ENCODE measurements at regions not wholly inside any gene's neighbourhood (a gene's known extent, or its start where the extent isn't known, plus 50 kb on each side); places are given as distances from the start of the nearest gene placed in this dataset.

- WGBS, result 77% methylated on average over 13 of the region's 13 CpGs
Measured at GRCh38 chr11:131065435-131066413, 149.4 kb upstream of the SNX19 start.

DNA sequence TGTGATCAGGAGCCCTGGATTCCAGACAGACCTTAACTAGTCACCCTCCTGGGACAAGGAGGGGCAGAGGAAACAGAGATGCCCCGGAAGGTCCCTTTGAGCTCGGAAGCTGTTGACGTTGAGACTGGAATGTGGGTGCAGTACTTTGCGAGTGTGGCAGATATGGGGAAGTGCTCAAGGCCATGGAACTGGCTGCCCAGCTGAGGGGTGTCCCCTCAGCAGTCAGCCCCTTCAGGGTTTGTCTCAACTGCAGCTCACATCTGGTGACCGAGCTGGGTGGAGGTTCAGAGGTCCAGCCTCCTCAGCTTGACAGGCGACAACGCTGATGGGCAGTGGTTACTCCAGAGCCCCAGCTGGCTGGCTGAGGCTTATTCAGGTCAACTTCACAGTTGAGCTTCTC, 150.3 kb upstream of the SNX19 start:
- Histone ChIP-seq H3K27me3 (peaks cover 15% of the 10 kb centered on the region), H3K9me3 (no peaks in the 10 kb centered on the region), H3K27ac (no peak overlapping the region), H3K4me1 (peaks cover 10% of the 10 kb centered on the region), H3K4me3 (no peak overlapping the region), H3K36me3 (no peaks in the 10 kb centered on the region)
- WGBS, result 78% methylated on average over 7 of the region's 7 CpGs
- DNase-seq (ENCODE audit: low spot score in 2 of 2), result no peak
- TF ChIP-seq EP300 (IDR thresholded peaks at IDR 0.05) (no peak), CTCF (IDR thresholded peaks at IDR 0.05) (no peak), POLR2A (IDR thresholded peaks at IDR 0.05) (no peak), POLR2AphosphoS5 (IDR thresholded peaks at IDR 0.05) (no peak)

More at GRCh38 chr11:131065435-131066413, 149.4 kb upstream of the SNX19 start:
- Histone ChIP-seq H3K27me3 (peaks cover 15% of the 10 kb centered on the region), H3K36me3 (no peaks in the 10 kb centered on the region), H3K9me3 (no peaks in the 10 kb centered on the region), H3K4me1 (peaks cover 10% of the 10 kb centered on the region), H3K27ac (no peak overlapping the region), H3K4me3 (no peak overlapping the region)
- no peak for DNase-seq (ENCODE audit: low spot score in 2 of 2)
- TF ChIP-seq CTCF (IDR thresholded peaks at IDR 0.05), result no peak
- no peak for TF ChIP-seq POLR2A (IDR thresholded peaks at IDR 0.05)
- TF ChIP-seq POLR2AphosphoS5 (IDR thresholded peaks at IDR 0.05), result no peak
- no peak for TF ChIP-seq EP300 (IDR thresholded peaks at IDR 0.05)

DNA sequence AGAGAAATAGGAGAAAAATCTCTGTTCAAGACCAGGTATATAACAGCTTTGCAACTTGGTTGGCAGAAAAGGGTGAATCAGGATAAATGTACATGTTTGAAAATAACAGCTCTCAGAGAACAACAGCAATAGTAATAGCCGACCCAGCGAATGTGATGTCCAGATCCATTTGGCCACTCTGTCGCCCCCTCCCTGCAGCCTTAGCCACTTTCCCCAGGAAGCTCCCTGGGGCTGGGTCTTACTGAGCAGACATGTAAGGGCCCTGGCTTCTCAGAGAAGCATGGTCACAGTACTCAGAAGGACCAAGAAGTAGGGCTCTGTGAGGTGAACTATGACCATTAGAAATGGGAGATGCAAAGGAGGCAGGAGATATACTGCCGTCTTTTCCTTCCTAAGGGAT, 154.1 kb upstream of the SNX19 start:
- TF ChIP-seq POLR2AphosphoS5 (IDR thresholded peaks at IDR 0.05) (no peak), EP300 (IDR thresholded peaks at IDR 0.05) (no peak), CTCF (IDR thresholded peaks at IDR 0.05) (no peak), POLR2A (IDR thresholded peaks at IDR 0.05) (no peak)
- Histone ChIP-seq H3K27me3 (peaks cover 9% of the 10 kb centered on the region), H3K9me3 (no peaks in the 10 kb centered on the region), H3K36me3 (no peaks in the 10 kb centered on the region), H3K4me3 (no peak overlapping the region), H3K4me1 (no peaks in the 10 kb centered on the region), H3K27ac (no peak overlapping the region)
- 91% methylated on average over 4 of the region's 4 CpGs for WGBS
- no peak for DNase-seq (ENCODE audit: low spot score in 2 of 2)

DNA sequence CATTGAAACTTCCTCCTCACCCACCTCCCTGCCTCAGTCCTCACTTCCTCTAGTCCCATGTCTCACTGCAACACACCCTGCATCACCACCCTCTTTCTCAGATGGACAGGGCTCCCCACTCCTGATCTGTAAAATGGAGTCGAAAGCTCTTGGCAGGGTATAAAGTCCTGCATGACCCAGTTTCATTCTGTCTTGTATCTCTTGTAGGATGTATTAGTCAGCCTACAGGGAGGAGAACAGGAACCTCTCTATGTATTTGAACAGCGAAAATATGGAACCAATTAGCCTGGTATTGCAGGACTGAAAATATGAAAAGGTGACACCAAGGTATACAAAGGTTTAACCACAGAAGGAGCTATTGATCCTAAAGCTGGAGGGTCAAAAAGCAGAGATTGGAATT, 156.9 kb upstream of the SNX19 start:
- WGBS, result 78% methylated on average over 2 of the region's 2 CpGs
- Histone ChIP-seq H3K27me3 (peaks cover 3% of the 10 kb centered on the region), H3K9me3 (no peaks in the 10 kb centered on the region), H3K27ac (no peak overlapping the region), H3K36me3 (no peaks in the 10 kb centered on the region), H3K4me3 (no peak overlapping the region), H3K4me1 (no peaks in the 10 kb centered on the region)
- DNase-seq (ENCODE audit: low spot score in 2 of 2), result no peak
- no peak for TF ChIP-seq POLR2AphosphoS5 (IDR thresholded peaks at IDR 0.05)

DNA sequence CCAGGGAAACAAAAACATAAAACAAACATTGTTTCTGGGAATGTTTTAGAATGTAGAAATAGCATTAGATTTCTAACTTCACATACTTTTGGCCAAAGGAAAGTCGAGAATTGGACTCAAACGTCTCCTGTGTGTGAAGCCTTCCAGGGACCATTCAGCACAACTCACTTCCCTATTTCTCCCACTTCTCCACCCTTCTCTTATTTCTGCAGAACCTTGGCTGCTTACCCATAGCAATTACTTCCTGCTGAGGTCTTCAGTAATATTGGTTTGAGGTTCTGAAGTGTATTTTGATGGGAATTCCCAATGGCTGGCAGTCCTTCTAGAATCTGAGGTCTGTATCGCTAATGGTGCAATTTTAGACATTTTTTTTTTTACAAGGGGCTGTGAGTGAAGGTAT, 158.3 kb upstream of the SNX19 start:
- Histone ChIP-seq H3K27me3 (peaks cover 3% of the 10 kb centered on the region), H3K4me3 (no peak overlapping the region), H3K27ac (no peak overlapping the region), H3K4me1 (no peaks in the 10 kb centered on the region), H3K9me3 (no peaks in the 10 kb centered on the region), H3K36me3 (no peaks in the 10 kb centered on the region)
- 57% methylated on average over 3 of the region's 3 CpGs for WGBS
- TF ChIP-seq POLR2A (IDR thresholded peaks at IDR 0.05) (no peak), EP300 (IDR thresholded peaks at IDR 0.05) (no peak)
- no peak for DNase-seq (ENCODE audit: low spot score in 2 of 2)

DNA sequence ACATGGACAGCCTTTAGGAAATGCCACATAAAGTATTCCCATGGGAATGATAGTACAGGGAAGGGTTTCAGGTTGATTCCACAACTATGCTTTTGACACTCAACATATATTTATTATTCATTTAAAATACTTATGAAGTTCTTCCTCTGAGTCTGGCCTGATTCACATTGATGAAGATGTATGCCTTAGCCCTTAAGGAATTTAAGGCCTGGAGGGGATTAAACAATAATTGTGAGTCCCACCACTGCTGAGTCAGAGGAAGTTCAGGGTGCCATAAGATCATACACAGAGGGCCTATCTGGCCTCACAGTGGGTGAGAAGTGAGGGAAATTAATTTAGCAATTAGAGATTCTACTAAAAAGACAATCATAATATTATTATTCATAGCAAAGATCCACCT, 161.1 kb upstream of the SNX19 start:
- no peak overlapping the region for H3K4me3 ChIP-seq
- H3K36me3 ChIP-seq, result no peaks in the 10 kb centered on the region
- TF ChIP-seq EP300 (IDR thresholded peaks at IDR 0.05) (no peak), POLR2A (IDR thresholded peaks at IDR 0.05) (no peak), POLR2AphosphoS5 (IDR thresholded peaks at IDR 0.05) (no peak), CTCF (IDR thresholded peaks at IDR 0.05) (no peak)
- no peak for DNase-seq (ENCODE audit: low spot score in 2 of 2)
- H3K27me3 ChIP-seq, result peaks cover 3% of the 10 kb centered on the region
- no peaks in the 10 kb centered on the region for H3K9me3 ChIP-seq
- H3K4me1 ChIP-seq, result no peaks in the 10 kb centered on the region
- H3K27ac ChIP-seq, result no peak overlapping the region
